Activated CD4-positive, alpha-beta T cell treated with anti-CD3 and anti-CD28 coated beads, Interleukin-2, amount 50 U/mL, for 1 hour (primary cell): ENCODE measurements at regions not wholly inside any gene's neighbourhood (a gene's known extent, or its start where the extent isn't known, plus 50 kb on each side); places are given as distances from the start of the nearest gene placed in this dataset.

Experiments used
- DNase-seq: peaks from one replicate; pipeline ENCODE4 v3.0.0-alpha.2; 2020

DNA sequence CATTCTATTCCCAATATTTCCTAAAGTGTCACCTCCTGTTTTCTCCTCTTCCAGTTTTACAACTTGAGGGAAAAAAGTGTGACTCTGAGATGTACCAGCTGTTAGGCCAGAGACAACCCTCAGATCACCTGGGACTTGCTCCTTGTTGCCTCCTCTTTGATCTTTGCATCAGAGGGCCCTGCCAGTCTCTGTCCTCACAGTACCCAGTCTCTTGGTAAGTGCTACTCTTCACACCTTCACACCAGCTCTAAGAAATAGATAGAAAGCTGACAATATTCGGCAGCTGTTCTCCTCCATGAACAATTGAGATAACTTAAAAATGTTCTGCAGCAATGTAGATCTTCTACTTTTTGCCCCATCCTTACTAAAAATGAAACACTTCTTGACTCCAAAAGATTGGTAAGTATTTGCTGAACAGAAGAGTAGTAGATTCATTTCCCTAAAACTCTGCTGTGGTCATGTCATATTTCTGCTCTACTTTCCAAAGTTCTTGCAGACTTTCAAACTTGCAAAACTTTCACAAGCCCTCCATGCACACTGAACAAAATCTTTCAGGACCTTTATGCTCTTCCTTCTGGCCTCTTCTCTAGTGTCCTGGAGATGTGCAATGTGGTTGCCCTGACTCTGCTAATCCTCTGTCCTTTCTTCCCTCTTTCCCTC lies 188.6 kb downstream of the SNX18 start:
- no peak for DNase-seq

DNA sequence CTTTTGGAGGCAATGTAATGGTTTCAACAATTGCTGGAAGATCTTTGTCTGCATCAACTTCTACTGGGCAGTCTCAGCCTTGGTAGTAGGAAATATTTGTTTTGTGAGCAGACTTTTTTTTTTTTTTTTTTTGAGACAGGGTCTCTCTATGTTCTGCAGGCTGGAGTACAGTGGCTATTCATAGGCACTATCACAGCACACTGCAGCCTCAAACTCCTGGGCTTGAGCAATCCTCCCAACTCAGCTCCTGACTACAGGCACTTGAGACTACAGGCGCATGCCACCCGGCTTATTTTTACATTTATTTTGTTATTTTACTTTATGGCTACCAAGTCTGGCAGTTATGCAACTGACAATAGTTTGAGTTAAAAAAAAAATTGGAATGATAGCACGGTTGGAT lies 187.3 kb downstream of the SNX18 start:
- no peak for DNase-seq

- no peak for DNase-seq
Measured at GRCh38 chr5:54704333-54704732, 186.8 kb downstream of the SNX18 start.

DNA sequence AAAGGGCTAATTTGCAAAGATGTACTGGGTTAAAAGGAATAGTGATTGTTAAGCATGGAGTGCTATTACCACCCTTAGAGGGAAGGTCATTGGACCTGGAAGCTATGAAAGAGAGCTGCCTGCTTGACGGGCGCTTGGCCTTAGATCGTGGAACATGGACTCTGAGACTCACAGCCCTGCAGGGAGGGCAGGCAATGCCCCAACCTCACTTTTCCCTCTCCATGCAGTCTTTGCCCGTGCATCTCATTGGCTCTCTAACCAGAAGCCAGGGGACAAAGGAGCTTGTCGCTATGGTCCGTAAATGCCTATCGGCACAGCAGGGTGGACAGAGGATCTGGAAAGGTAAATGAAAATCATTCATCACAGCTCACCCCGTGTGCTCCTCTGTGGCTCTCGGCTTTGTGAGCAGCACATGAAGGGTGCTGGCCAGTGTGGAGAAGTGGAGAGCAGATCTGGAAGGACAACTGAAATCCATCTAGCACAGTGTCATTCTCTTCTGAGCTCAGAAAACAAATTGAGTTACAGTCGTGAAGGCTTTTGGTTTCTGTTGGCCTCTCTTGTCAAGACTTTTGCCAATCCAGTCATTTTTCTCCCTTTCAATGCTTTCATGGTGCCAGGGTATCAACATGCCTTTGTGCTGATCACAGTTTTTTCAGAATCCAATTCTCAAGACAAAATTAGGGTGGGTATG lies 186.2 kb downstream of the SNX18 start:
- DNase-seq: no peak

GRCh38 chr5:54703133-54703532 lies 185.6 kb downstream of the SNX18 start:
- DNase-seq: no peak

DNA sequence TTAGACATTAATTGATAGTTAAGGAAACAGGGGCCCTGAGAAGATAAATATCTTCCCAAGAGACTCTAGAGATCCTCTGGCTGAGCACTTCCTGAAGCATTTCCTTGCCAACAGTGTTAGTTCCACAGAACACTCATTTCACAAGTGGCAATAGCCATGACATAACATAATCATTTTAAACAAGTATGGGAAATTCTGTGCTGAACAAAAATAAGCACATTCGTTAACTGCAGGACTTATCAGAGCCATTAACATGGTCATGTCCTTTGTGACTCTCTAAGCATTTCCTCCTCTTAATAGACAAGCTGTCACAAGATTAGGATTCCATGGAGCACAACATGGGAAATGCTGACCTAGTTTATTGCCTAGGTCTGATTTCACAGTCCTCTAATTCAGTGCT lies 184.9 kb downstream of the SNX18 start:
- DNase-seq: no peak

DNA sequence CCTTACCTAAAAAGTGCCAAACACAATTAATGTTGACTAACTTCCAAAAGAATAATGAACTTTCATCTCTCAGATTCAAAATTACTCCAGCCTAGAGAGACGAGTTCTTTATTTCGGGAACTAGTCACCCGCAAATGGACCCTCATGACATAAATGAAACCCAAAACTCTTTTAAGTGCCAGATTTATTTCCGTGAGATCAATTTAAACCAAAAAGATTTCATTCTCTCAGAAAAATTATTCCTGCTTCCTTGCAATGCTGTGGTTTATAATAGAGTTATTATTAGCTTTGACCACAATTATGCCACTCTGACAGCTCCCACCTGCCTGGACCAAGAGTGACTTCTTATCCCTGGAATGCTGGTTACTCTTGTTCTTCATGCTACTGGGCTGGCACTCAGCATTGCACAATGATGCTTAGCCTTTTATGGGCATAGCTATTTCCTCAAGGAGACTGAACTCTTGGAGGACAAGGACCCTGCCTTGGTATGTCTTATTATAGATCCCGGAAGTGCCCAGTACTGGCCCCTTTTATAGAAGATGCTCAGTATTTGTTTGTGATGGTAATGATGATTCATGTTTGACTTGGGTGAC lies 183.5 kb downstream of the SNX18 start:
- DNase-seq: no peak

GRCh38 chr5:54696931-54697330 lies 179.4 kb downstream of the SNX18 start:
- no peak for DNase-seq

GRCh38 chr5:54696346-54696745 lies 178.8 kb downstream of the SNX18 start:
- DNase-seq: no peak

DNA sequence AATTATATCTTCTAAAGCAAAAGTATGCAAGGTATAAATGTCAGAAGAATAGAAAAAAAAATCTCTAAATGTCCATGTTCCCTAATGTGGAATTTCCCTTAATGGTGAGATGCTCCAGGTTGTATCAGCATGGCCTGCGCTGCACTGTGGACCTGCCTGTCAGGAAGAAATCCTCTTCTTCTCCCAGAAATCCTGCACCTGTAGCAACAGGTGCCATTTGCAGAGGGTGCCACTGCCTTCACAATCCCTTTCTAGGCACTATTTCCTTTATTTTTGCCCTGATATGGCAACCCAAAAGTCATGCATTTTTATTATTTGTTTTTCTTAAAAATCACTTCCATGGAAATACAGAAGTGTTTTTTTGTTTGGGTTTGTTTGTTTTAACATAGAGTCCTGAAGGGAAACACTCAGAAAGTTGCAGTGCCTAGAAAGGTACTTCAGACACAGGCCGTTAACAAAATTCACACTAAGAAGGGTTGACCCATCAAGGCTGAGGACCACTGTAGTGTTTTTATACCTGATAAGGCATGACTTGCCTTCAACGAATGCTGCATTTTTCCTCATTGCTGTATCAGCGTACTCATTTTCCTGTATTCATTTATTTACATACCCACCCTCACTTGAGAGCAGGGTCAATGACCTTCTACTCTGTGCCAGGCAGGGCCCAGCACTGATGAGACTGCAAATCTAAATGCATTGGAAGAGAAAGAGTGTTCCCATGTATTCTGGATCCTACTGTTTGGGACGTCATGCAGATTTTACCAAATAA lies 177.8 kb downstream of the SNX18 start:
- DNase-seq: no peak

GRCh38 chr5:54693936-54694657 lies 176.5 kb downstream of the SNX18 start:
- DNase-seq: no peak

GRCh38 chr5:54692631-54693030 lies 175.1 kb downstream of the SNX18 start:
- no peak for DNase-seq

GRCh38 chr5:54691656-54692055 lies 174.1 kb downstream of the SNX18 start:
- no peak for DNase-seq

DNA sequence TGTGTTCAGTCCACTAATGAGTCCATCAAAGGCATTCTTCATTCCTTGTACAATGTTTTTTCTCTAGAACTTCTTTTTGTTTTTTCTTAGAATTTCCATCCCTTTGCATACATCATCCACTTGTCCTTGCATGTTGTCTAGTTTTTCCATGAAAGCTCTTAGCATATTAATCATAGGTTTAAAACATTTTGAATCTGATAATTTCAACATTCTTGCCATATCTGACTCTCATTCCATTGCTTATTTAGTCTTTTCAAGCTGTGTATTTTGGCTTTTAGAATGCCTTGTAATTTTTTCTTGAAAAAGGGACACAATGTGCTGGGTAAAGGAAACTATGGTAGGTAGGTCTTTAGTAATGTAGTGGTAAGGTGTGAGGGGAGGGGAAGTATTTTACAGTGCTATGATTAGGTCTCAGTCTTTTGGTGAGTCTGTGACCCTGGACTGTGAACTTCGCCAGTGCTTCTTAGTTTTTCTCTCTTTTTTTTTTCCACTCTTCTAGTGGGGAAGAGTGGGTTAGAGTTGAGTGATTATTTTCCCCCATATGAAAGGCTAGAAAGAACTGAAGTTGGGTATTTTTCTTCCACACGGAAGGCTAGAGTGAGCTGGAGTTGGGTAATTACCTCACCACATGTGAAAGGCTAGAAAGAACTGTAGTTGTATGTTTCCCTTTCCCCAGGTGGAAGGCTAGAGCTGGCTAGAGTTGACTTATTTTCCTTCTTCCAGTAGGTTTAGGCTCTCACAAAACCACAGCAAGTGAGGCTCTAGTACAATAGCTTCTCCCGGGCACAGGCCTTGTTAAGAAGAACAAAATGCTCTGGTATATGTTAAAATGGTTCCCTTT lies 172.1 kb downstream of the SNX18 start:
- DNase-seq: no peak

- no peak for DNase-seq
Measured at GRCh38 chr5:54680998-54681397, 163.4 kb downstream of the SNX18 start.

DNA sequence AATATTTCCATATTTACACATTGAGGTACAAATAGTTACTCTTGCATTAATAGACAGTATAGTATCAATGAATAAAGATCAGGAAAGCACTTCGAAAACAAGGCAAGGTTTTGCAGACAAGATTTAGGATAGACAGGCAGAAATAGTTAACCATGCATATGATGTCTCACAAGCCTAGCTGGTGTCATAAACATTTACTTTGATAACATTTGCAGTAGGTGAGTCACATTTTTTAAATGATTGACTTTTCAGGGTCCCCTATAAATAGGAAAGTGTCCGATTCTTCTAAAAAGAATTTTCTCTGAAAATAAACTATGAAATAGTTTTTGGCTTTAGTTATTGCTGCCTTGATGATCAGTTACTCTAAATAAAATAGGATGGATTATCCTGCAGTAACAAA lies 162.1 kb downstream of the SNX18 start:
- DNase-seq: no peak

DNA sequence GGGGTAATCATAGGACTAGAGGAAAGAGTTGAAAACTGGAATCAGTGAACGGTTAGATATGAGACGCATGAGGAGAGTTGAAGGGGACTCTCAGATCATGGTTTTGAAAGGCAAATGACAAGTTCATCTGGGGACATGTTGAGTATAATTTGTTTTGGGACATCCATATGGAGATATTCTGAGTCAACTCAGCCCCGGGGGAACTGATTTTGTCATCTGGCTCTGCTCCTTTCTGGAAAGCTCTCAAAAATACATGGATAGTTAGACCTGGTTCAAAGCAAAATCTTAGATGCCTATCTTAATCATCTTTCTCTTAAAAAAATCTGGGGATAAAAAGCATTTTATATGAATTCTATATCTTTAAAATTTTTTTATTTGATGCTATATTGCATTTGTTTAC lies 161.2 kb downstream of the SNX18 start:
- DNase-seq: no peak

- no peak for DNase-seq
Measured at GRCh38 chr5:54676481-54677340, 159.2 kb downstream of the SNX18 start.

- peak; percentile 4 for DNase-seq
Measured at GRCh38 chr5:54673523-54674225, 156.1 kb downstream of the SNX18 start.

DNA sequence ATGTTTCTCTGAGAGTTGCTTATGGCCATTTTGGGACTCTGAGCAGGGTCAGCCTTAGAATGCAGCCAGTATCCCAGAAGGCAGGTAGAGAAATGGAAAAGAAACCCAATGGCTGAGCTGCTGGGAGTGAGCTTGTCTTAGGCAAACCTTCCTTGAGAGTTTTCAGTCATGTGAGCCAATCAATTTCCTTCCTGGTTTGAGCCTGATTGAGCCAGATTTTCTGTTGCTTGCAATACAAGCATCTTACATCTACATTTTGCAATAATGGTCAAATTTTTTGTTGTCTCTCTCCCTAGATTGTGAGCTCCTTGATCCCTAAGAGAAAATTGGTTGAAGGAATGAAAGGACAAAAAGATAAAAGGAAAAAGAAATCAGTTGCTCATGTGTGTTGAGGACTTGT lies 155.3 kb downstream of the SNX18 start:
- DNase-seq: no peak
